ENCODE measurements at regions not wholly inside any gene's neighbourhood (a gene's known extent, or its start where the extent isn't known, plus 50 kb on each side); places are given as distances from the start of the nearest gene placed in this dataset.
"Not testable (repeated sequence)": the region's sequence is repeated elsewhere in the genome, so short reads cannot be mapped to it uniquely, and the experiment has no call there.

GRCh38 chr6:112511441-112511840 lies 164.3 kb downstream of the RFPL4B start:
- TF ChIP-seq CTCF (IDR thresholded peaks at IDR 0.05; ENCODE audit: extremely low read depth, missing control alignments) = no peak
- no peak for DNase-seq (ENCODE audit: low spot score)

- no peak for DNase-seq (ENCODE audit: low spot score)
- TF ChIP-seq CTCF (IDR thresholded peaks at IDR 0.05; ENCODE audit: extremely low read depth, missing control alignments) = no peak
These were observed 166.0 kb downstream of the RFPL4B start for GRCh38 chr6:112513175-112513574.

- no peak for TF ChIP-seq CTCF (IDR thresholded peaks at IDR 0.05; ENCODE audit: extremely low read depth, missing control alignments)
- no peak for DNase-seq (ENCODE audit: low spot score)
These were observed 175.5 kb downstream of the RFPL4B start for GRCh38 chr6:112522587-112522986.

- DNase-seq (ENCODE audit: low spot score) = no peak
- TF ChIP-seq CTCF (IDR thresholded peaks at IDR 0.05; ENCODE audit: extremely low read depth, missing control alignments) = no peak
These were observed 176.9 kb downstream of the RFPL4B start for GRCh38 chr6:112524071-112524470.

GRCh38 chr6:112525749-112526148 lies 178.6 kb downstream of the RFPL4B start:
- TF ChIP-seq CTCF (IDR thresholded peaks at IDR 0.05; ENCODE audit: extremely low read depth, missing control alignments) = no peak

GRCh38 chr6:112526594-112526993 lies 179.5 kb downstream of the RFPL4B start:
- no peak for TF ChIP-seq CTCF (IDR thresholded peaks at IDR 0.05; ENCODE audit: extremely low read depth, missing control alignments)
- DNase-seq (ENCODE audit: low spot score) = no peak

More at GRCh38 chr6:112525749-112526148, 178.6 kb downstream of the RFPL4B start:
- DNase-seq (ENCODE audit: low spot score) = no peak

- not testable (repeated sequence) for DNase-seq (ENCODE audit: low spot score)
These were observed 181.2 kb downstream of the RFPL4B start for GRCh38 chr6:112528306-112528705.

GRCh38 chr6:112535816-112536215 lies 188.7 kb downstream of the RFPL4B start:
- TF ChIP-seq CTCF (IDR thresholded peaks at IDR 0.05; ENCODE audit: extremely low read depth, missing control alignments) = no peak
- no peak for DNase-seq (ENCODE audit: low spot score)

All from GM20000 (cell line).